Activated T-cell treated with anti-CD3 and anti-CD28 coated beads for 4 hours (primary cell): ENCODE measurements at regions not wholly inside any gene's neighbourhood (a gene's known extent, or its start where the extent isn't known, plus 50 kb on each side); places are given as distances from the start of the nearest gene placed in this dataset.
"Not testable (repeated sequence)": the region's sequence is repeated elsewhere in the genome, so short reads cannot be mapped to it uniquely, and the experiment has no call there.

Experiments
- DNase-seq: peaks from one replicate; pipeline ENCODE4 v3.0.0-alpha.2; 2020

DNA sequence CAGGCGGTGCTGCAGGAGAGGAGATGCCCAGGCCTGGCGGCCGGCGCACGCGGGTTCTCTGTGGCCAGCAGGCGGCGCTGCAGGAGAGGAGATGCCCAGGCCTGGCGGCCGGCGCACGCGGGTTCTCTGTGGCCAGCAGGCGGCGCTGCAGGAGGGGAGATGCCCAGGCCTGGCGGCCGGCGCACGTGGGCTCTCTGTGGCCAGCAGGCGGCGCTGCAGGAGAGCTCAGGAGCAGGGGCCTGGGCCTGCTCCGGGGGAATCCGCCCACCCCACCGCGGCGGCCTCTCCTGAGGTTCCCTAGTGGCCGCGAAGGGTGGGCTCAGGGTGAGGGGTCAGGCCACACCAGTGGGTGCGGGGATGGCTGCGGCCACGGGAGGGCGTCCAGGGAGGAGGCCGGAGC, 75.9 kb downstream of the OR4F16 start:
- not testable (repeated sequence) for DNase-seq

GRCh38 chr1:609161-609560, 77.3 kb downstream of the OR4F16 start:
- DNase-seq = not testable (repeated sequence)

GRCh38 chr1:605279-605678, 81.2 kb downstream of the OR4F16 start:
- DNase-seq = peak; percentile 0

GRCh38 chr1:588211-588610, 98.2 kb downstream of the OR4F16 start:
- not testable (repeated sequence) for DNase-seq

DNA sequence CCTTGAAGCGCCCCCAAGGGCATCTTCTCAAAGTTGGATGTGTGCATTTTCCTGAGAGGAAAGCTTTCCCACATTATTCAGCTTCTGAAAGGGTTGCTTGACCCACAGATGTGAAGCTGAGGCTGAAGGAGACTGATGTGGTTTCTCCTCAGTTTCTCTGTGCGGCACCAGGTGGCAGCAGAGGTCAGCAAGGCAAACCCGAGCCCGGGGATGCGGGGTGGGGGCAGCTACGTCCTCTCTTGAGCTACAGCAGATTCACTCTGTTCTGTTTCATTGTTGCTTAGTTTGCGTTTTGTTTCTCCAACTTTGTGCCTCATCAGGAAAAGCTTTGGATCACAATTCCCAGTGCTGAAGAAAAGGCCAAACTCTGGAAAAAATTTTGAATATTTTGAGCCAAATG, 100.5 kb downstream of the OR4F16 start:
- peak; percentile 47 for DNase-seq
